GM19324 (cell line): ENCODE measurements at regions not wholly inside any gene's neighbourhood (a gene's known extent, or its start where the extent isn't known, plus 50 kb on each side); places are given as distances from the start of the nearest gene placed in this dataset.
"Not testable (repeated sequence)": the region's sequence is repeated elsewhere in the genome, so short reads cannot be mapped to it uniquely, and the experiment has no call there.

Source experiments
- ATAC-seq: cut with Tn5 transposase; IDR thresholded peaks from one replicate; pipeline ENCODE4 v1.9.1; 2021; ENCODE audit warnings: mild to moderate bottlenecking, moderate library complexity; ENCODE audit not compliant: unreplicated experiment, low FRiP score

- ATAC-seq, result no peak
Measured at GRCh38 chr12:89781156-89781555, 72.5 kb upstream of the ATP2B1 start.

GRCh38 chr12:89779090-89779489, 70.5 kb upstream of the ATP2B1 start:
- ATAC-seq, result no peak

- no peak for ATAC-seq
Measured at GRCh38 chr12:89777733-89778379, 69.2 kb upstream of the ATP2B1 start.

GRCh38 chr12:89775986-89776365, 67.3 kb upstream of the ATP2B1 start:
- ATAC-seq, result no peak

GRCh38 chr12:89775063-89775985, 66.7 kb upstream of the ATP2B1 start:
- no peak for ATAC-seq

GRCh38 chr12:89774645-89775044, 66.0 kb upstream of the ATP2B1 start:
- ATAC-seq, result no peak

- ATAC-seq, result no peak
Measured at GRCh38 chr12:89770391-89770790, 61.8 kb upstream of the ATP2B1 start.

GRCh38 chr12:89769483-89769818, 60.8 kb upstream of the ATP2B1 start:
- ATAC-seq, result no peak

- no peak for ATAC-seq
Measured at GRCh38 chr12:89768586-89769482, 60.2 kb upstream of the ATP2B1 start.

- ATAC-seq, result peak; percentile 66
Measured at GRCh38 chr12:89765959-89766824, 57.6 kb upstream of the ATP2B1 start.

GRCh38 chr12:89764164-89764563, 55.5 kb upstream of the ATP2B1 start:
- not testable (repeated sequence) for ATAC-seq

- no peak for ATAC-seq
Measured at GRCh38 chr12:89762498-89763170, 54.0 kb upstream of the ATP2B1 start.

- no peak for ATAC-seq
Measured at GRCh38 chr12:89760783-89761182, 52.1 kb upstream of the ATP2B1 start.
